Stimulated activated CD4-positive, alpha-beta T cell treated with anti-CD3 and anti-CD28 coated beads, Interleukin-1b, Interleukin-23, amount 100 ng/mL, for 24 hours (primary cell): ENCODE measurements at regions not wholly inside any gene's neighbourhood (a gene's known extent, or its start where the extent isn't known, plus 50 kb on each side); places are given as distances from the start of the nearest gene placed in this dataset.
A peak's percentile ranks its signal among the peaks of the same experiment; 100 is the strongest.
"Not testable (repeated sequence)": the region's sequence is repeated elsewhere in the genome, so short reads cannot be mapped to it uniquely, and the experiment has no call there.

ENCODE experiments used
- DNase-seq, 4 experiments: peaks; one replicate each; pipeline ENCODE4 v3.0.0-alpha.2; 2020; ENCODE audit warnings: low read depth in 4 of 4, low spot score in 1 of 4

GRCh38 chr5:174997688-174998087 lies 273.3 kb downstream of the MSX2 start:
- DNase-seq: no peak

- DNase-seq: no peak
These were observed 272.6 kb downstream of the MSX2 start for GRCh38 chr5:174996941-174997340.

- no peak for DNase-seq
These were observed 271.4 kb downstream of the MSX2 start for GRCh38 chr5:174995827-174996226.

GRCh38 chr5:174991847-174992246 lies 267.5 kb downstream of the MSX2 start:
- DNase-seq: no peak

GRCh38 chr5:174990909-174991308 lies 266.5 kb downstream of the MSX2 start:
- DNase-seq: no peak

- DNase-seq: no peak
These were observed 263.1 kb downstream of the MSX2 start for GRCh38 chr5:174987443-174988012.

GRCh38 chr5:174984863-174985262 lies 260.5 kb downstream of the MSX2 start:
- no peak for DNase-seq

GRCh38 chr5:174982485-174982884 lies 258.1 kb downstream of the MSX2 start:
- DNase-seq: no peak

- no peak for DNase-seq
These were observed 257.0 kb downstream of the MSX2 start for GRCh38 chr5:174981416-174981815.

GRCh38 chr5:174980952-174981351 lies 256.6 kb downstream of the MSX2 start:
- DNase-seq: no peak

- no peak for DNase-seq
These were observed 247.9 kb downstream of the MSX2 start for GRCh38 chr5:174972291-174972690.

GRCh38 chr5:174971210-174971609 lies 246.8 kb downstream of the MSX2 start:
- no peak for DNase-seq

- DNase-seq: no peak
These were observed 246.1 kb downstream of the MSX2 start for GRCh38 chr5:174970502-174970901.

- DNase-seq: no peak
These were observed 229.5 kb downstream of the MSX2 start for GRCh38 chr5:174953871-174954270.

GRCh38 chr5:174951151-174951780 lies 226.9 kb downstream of the MSX2 start:
- DNase-seq: peak; percentile 23 to 34 (median 25)

- DNase-seq: no peak
These were observed 223.2 kb downstream of the MSX2 start for GRCh38 chr5:174947548-174947947.

- DNase-seq: no peak
These were observed 221.5 kb downstream of the MSX2 start for GRCh38 chr5:174945853-174946252.

GRCh38 chr5:174943785-174944184 lies 219.4 kb downstream of the MSX2 start:
- no peak for DNase-seq

GRCh38 chr5:174943002-174943401 lies 218.6 kb downstream of the MSX2 start:
- not testable (repeated sequence) for DNase-seq

- no peak for DNase-seq
These were observed 213.1 kb downstream of the MSX2 start for GRCh38 chr5:174937201-174938123.

GRCh38 chr5:174935854-174936474 lies 211.6 kb downstream of the MSX2 start:
- DNase-seq: peak; percentile 12 to 27 (median 17)

GRCh38 chr5:174931033-174931432 lies 206.7 kb downstream of the MSX2 start:
- DNase-seq: not testable (repeated sequence)
